AG09319 (cell line): ENCODE measurements at regions not wholly inside any gene's neighbourhood (a gene's known extent, or its start where the extent isn't known, plus 50 kb on each side); places are given as distances from the start of the nearest gene placed in this dataset.

Experiments
- DNase-seq: peaks from one replicate; pipeline ENCODE4 v3.0.0-alpha.2; 2010; ENCODE audit warnings: low read depth; ENCODE audit errors: extremely low read depth
- CTCF ChIP-seq: IDR thresholded peaks from 2 replicates; pipeline ENCODE4 v1.5.1; 2011; ENCODE audit warnings: low read depth, mild to moderate bottlenecking, inconsistent platforms, low read length, moderate library complexity

DNA sequence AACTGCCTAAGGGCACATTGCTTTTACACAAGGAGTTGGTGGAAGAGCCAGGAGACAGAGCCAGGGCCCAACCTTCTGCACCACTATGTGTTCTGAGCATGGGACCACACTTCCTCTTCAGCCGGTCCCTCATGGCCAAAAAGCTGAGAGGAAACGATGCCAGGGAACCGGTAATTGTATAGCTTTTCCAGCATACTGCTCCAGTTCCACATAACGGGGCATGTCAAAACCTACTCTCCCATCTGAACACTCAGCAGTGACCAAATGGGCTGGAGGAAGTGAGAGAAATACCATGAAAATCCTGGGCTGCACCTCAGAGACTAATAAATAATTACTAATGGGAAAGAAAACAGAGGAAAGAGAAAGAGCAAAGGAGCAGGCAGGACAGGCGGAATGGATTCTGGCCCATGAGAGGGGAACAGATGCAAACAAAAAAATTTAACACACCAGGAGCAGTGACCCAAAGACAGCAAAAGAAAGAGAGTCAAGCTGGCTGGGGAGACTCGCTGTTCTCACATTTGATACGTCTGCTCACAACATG lies 52.0 kb upstream of the BMP2 start:
- no peak for DNase-seq
- no peak for TF ChIP-seq CTCF

DNA sequence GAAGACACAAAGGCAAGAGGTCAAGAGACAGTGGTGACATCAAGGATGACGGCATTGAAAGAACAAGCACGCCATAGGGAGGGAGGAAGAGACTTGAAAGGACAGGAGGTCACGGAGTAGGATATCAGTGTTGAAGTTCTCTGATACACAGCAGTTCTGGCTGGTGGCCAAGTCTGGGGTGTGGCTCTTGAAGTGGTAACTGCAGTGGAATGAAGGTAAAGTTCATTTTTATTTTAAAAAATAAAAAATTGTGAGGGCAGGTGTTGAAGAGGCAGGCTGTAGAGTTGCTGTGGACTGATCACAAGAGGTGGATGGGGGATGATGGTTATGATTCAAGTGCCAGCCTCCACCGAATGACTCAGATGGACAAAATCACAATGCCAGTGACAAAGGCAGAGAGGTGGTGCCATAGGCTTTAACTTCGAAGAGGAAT lies 53.2 kb upstream of the BMP2 start:
- no peak for TF ChIP-seq CTCF
- DNase-seq, result no peak

GRCh38 chr20:6711951-6712649 lies 55.4 kb upstream of the BMP2 start:
- no peak for TF ChIP-seq CTCF
- DNase-seq, result no peak

- TF ChIP-seq CTCF, result no peak
Observed at GRCh38 chr20:6709910-6710595, 57.4 kb upstream of the BMP2 start.

GRCh38 chr20:6708010-6708409 lies 59.5 kb upstream of the BMP2 start:
- no peak for TF ChIP-seq CTCF
- DNase-seq, result peak; percentile 3

More at GRCh38 chr20:6709910-6710595, 57.4 kb upstream of the BMP2 start:
- no peak for DNase-seq

- no peak for TF ChIP-seq CTCF
- DNase-seq, result no peak
Observed at GRCh38 chr20:6707321-6707831, 60.1 kb upstream of the BMP2 start.

- DNase-seq, result no peak
- TF ChIP-seq CTCF, result no peak
Observed at GRCh38 chr20:6705926-6706548, 61.4 kb upstream of the BMP2 start.
